GM21390 (cell line): ENCODE measurements at regions not wholly inside any gene's neighbourhood (a gene's known extent, or its start where the extent isn't known, plus 50 kb on each side); places are given as distances from the start of the nearest gene placed in this dataset.

Experiments used
- ATAC-seq: cut with Tn5 transposase; IDR thresholded peaks from one replicate; pipeline ENCODE4 v1.9.1; 2021; ENCODE audit not compliant: unreplicated experiment

DNA sequence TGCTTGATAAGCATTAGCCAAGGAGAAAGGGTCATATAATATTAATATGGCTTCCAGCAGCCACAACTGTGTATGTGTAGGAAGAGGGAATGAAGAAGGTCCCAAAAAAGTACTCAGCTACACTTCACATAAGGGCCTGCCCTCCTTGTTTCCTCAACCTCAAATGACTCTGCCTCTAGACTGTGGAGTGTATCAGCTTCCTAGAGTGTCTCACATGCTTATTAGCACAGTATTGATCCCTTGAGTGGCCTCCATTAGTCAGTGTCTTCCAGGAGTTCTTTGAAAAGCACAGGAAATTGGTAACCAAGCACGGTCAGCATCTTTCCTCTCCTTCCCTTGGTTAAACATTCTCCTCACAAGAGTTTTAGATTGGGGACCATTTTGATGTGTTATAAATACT lies 190.4 kb upstream of the ATP10B start:
- no peak for ATAC-seq

DNA sequence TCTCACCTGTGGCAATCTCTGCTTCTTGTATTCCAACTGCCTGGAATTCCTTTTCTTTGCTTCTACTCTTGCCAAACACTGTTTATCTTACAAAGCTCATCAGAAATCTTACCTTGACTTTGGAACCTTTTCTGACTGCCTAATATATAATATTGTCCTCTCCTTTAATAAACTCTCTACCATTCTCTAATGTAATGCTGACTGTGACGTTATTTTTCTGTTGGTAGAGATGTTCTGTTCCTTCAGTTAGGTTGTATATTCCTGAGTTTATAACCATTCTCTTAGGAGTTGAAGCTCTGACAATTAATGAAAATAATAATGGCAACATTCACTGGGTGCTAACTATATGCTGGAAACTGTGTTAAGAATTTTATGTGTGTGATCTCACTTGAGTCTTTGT lies 188.8 kb upstream of the ATP10B start:
- no peak for ATAC-seq

- no peak for ATAC-seq
Observed at GRCh38 chr5:161036296-161036695, 184.3 kb upstream of the ATP10B start.

DNA sequence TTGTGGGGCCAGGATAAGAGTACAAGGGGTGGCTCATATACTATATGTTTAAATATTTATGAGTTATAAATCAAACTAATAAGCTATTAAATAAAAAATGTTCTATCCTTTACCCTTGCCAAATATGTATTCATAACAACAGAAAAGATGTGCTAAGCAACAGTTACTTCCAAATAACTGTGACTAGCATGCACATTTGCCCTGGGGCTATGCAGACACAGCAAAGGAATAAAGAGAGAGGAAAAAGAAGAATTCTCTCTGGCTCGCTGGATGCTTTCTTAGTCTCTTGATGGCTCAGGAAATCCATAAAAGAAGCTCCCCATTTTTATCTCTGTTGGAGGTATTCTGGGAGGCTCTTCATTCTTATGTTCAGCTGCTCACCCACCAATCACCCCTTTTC lies 182.4 kb upstream of the ATP10B start:
- no peak for ATAC-seq

DNA sequence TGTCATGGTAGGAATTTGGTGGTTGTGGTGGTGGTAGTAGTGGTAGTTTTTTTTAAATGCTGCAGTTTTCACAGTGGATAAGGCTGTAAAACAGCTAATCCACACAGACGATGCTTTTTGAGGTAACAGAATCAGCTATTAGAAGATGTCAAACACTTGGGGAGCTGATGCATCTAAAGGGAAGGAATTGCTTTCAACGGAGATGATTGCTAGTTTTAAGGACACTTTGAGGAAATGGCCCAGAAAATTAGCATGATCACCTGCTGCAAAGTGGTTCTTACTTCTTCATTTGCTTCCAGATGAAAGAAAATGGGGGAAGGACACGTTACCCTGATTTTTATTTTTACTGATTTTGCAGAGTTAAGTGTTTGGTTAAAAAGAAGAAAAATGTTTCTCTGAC lies 178.2 kb upstream of the ATP10B start:
- no peak for ATAC-seq

DNA sequence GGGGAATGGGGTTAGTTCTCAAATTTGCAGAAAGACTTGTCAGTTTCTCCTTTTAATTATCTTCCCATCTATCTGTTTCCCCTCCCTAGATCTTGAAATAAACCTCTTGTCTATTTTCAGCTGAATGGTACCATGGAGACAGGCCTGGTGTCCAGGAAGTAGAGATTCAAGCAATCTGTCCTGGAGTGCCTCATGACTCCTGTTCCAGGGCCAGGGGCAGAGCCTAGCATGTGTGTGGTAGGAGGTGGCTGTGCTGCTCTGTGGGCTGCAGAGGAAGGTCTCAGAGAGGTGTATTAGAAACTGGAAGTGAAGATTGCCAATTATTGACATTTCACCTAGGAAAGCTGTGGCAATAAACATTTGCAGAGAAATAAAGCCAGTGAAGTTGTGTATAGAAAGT lies 175.8 kb upstream of the ATP10B start:
- no peak for ATAC-seq

DNA sequence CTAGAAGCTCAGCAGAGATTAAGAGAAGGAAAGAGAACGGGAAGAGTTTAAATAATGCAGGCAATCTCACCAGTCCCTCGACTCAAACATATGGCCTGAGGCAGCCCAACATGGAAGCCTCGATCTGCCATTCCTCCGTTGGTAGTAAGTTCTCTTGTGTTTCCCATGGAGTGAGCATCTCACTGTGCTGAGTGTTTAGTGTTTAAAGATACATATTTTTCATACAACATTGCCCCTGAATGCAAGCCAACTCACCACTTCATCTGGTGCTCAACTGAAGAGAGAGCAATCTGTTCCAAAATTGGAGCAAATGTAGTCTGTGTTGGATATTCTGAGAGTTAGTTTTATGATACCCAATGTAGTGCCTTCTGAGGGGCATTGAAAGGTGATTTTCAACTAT lies 171.5 kb upstream of the ATP10B start:
- ATAC-seq, result no peak

DNA sequence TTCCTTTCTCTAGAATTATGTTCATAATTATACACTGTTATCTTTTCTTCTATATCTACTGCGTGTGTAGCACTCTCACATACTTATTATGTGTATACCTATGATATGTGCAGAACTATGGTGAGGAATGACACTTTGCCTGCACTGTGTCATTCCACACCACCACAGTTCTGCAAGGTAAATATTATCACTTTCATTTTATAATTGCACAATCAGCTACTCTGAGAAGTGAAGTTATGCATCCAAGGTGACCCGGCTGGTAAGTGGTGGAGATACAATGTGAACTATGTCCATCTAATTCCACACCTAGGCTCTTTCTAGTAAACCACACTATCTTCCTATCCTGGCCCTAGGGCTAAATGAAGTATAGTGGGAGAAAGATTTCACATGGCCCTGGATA lies 170.1 kb upstream of the ATP10B start:
- ATAC-seq, result no peak

DNA sequence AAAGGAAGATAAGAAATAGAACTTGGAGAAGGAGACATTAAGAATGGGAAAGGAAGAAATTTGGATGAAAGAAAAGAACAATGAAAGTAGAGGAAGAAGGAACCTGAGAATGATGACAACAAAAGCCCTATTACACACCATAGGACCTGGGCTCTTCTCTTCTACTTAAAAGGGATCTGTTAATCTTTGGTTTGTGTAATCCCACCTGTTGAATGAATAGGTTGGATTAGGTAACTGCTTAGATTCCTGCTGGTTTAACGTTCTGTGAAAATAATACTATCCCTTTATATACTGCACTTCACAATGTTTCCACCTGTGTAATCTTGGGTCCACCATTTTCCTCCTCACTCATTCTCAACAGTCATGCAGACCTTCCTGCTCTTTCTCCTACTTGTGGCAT lies 157.8 kb upstream of the ATP10B start:
- no peak for ATAC-seq

DNA sequence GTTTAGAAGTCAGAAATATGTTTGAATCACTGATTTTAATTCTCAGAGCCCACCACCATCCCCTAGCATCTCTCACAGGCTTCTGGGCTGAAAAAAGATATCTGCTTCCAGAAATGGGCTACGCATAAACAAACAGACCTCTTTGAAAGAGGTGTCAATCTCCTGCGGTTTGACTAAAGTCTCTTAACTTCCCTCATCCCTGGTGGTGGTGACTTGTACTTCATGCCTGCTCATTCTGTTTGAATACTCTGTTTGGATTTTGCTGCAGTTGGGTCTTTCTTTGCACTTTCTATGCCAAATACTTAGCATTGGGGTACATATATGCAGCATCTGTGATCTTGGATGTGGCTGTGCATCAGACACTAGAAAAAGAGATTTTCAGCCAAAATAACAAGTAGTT lies 157.2 kb upstream of the ATP10B start:
- no peak for ATAC-seq

GRCh38 chr5:161007879-161008278 lies 155.9 kb upstream of the ATP10B start:
- ATAC-seq, result no peak

GRCh38 chr5:161002571-161003074 lies 150.6 kb upstream of the ATP10B start:
- ATAC-seq, result no peak

- peak; percentile 87 for ATAC-seq
Observed at GRCh38 chr5:161001604-161002003, 149.6 kb upstream of the ATP10B start.

GRCh38 chr5:161001142-161001541 lies 149.1 kb upstream of the ATP10B start:
- ATAC-seq, result peak; percentile 68

- ATAC-seq, result no peak
Observed at GRCh38 chr5:160991205-160991604, 139.2 kb upstream of the ATP10B start.

DNA sequence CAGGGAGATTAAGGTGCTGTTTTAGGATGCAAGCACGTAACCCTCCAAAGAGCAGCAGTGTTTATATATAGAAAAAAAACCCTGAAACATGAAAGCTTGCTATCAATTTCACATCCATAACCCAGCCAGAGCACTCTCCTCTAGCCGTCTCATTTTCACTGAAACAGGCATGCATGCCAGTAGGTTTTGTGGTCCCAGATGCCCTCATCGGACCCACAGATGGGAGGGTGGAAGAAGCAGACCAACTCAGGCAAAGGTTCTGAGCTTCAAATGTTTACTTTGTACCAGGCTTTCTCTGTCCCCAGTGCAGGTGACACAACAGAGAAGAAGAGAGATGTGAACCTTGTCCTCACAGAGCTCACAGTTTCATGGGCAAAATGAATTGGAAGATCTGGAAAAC lies 127.4 kb upstream of the ATP10B start:
- no peak for ATAC-seq

DNA sequence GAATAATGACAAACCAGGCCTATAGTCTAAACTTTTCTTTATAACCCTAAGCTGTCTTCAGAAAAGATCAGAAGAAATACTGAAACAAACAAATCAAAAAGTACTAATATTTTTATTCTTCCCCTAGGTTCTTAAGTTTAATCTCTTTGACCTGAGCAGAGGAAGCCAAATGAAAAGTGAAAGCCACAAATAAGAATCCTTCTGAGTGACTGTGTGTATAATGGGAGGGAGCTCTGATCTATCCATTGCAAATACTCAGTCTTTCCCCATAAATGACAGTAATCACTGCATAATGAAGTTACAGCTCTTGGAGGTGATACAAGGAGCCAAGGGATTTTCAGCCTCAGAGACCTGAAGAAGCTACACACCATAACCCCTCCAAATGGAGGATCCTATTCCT lies 126.9 kb upstream of the ATP10B start:
- ATAC-seq, result peak; percentile 62

DNA sequence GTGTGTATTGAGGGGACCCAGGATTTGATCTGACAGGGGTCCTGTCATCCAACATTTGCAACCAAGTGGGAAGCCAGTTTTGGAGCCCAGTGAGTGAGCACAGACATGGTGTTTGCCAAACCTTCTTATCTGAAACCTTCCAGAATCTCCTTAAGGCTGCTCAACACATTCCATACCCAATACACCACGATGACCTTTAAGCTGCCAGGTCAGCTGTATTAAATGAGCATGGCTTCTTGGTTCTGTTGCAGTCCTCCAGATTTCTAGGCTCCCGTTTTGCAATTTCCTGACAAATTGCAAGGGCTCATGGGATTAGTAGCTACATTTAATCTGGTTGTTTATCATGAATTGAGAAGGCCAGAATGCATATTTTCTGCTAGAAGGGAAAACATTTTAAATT lies 124.2 kb upstream of the ATP10B start:
- ATAC-seq, result no peak

- no peak for ATAC-seq
Observed at GRCh38 chr5:160970605-160971191, 118.7 kb upstream of the ATP10B start.

DNA sequence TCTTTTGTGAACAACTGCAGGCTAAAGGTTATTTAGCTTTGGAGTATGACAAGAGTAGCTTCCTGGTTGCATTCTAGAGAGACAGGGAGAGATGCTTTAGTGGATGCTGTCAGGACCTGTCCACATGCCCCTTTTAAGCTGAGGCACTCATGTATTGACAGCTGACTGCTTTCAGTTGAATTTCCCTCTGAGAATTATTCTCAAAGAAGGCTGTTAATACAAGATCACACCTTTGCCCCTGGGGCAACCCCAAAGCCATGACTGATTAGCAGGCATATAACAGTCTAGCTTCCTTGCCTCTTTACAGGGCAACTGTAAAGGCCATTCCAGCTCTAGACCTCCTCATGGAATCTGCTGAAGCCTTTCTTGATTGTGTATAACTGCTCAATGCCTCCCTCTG lies 117.6 kb upstream of the ATP10B start:
- no peak for ATAC-seq

DNA sequence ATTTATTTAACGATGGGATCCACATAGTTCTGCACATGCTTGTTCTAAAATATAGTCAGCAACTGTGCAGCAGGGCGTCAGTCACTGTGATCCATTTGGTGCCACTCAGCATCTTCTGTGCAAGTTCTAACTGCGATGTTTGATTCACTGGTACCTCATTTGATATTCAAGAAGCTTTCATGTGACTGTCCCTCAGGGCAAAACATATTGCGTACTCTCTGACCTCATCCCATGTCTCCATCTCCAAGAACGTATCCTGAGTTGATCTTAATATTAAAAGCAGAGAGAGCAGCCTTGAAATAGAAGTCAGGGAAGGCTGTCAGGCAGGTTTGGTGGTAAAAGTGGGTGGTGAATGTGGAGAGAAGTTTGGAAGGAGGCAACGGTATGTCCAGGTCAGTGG lies 116.5 kb upstream of the ATP10B start:
- no peak for ATAC-seq

DNA sequence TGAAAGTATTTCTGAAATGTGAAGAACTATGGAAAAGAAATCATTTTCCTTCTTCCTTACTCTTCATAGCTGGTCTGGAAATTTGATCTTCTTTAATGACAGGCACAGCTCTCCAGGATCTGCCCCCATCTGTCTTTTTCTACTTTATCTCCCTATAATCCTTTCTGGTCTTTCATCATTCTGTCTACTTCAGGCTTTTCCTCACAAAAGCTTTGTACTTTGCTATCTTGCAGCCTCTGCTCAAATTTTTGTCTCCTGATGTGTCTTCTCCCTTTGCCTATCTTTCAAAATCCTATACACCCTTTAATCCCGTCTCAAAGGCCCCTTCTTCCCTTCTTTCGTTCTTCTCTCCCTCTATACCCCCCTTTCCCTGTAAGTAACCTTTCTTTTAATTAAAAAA lies 114.9 kb upstream of the ATP10B start:
- no peak for ATAC-seq

- ATAC-seq, result no peak
Observed at GRCh38 chr5:160961761-160962160, 109.8 kb upstream of the ATP10B start.

GRCh38 chr5:160961038-160961437 lies 109.0 kb upstream of the ATP10B start:
- no peak for ATAC-seq
